Left lung (tissue), 4 donors: ENCODE measurements at regions not wholly inside any gene's neighbourhood (a gene's known extent, or its start where the extent isn't known, plus 50 kb on each side); places are given as distances from the start of the nearest gene placed in this dataset.

Experiments
- ATAC-seq: fragments of 200-7000 bp; cut with Tn5 transposase; one replicate; pipeline ENCODE4 v1.9.1; 2020; ENCODE audit warnings: moderate library complexity
- DNase-seq, 4 donors: peaks; one replicate each; pipeline ENCODE4 v3.0.0-alpha.2; 2013 to 2020
- H3K27ac ChIP-seq, 2 donors: fragments of 200-600 bp; sonication (generic) in 1 of 2; one replicate each; pipeline versions ENCODE4 v1.5.0 to v1.8.0; 2020 to 2021
- H3K27me3 ChIP-seq, 2 donors: fragments of 200-600 bp; sonication (generic) in 1 of 2; one replicate each; pipeline versions ENCODE4 v1.5.0 to v1.8.0; 2020 to 2021
- H3K36me3 ChIP-seq, 2 donors: fragments of 200-600 bp; sonication (generic) in 1 of 2; one replicate each; pipeline versions ENCODE4 v1.5.0 to v1.8.0; 2020 to 2021
- H3K4me1 ChIP-seq, 2 donors: fragments of 200-600 bp; one replicate each; pipeline ENCODE4 v1.8.0; 2021
- H3K4me3 ChIP-seq, 2 donors: fragments of 200-600 bp; sonication (generic) in 1 of 2; one replicate each; pipeline versions ENCODE4 v1.5.0 to v1.8.0; 2020 to 2021; ENCODE audit warnings: mild to moderate bottlenecking in 1 of 2
- H3K9me3 ChIP-seq, 2 donors: fragments of 200-600 bp; sonication (generic) in 1 of 2; one replicate each; pipeline versions ENCODE4 v1.5.0 to v1.8.0; 2020 to 2021
- CTCF ChIP-seq, 2 donors: fragments of 200-600 bp; sonication (generic) in 1 of 2; IDR thresholded peaks; one replicate each; pipeline versions ENCODE4 v1.5.0 to v1.8.0; 2021; ENCODE audit warnings: antibody characterized with exemption in 2 of 2
- intact Hi-C, 2 donors: fragments of 100-400 bp; cut with DNase I; formaldehyde crosslinking; loops; one replicate each; pipeline versions ENCODE4 v1.11.2 to v1.14.2; 2022
- donor health status: DM: no; HTN: yes; CAD: no.
- donor health status: DM: no; HTN: no; CAD: no.

DNA sequence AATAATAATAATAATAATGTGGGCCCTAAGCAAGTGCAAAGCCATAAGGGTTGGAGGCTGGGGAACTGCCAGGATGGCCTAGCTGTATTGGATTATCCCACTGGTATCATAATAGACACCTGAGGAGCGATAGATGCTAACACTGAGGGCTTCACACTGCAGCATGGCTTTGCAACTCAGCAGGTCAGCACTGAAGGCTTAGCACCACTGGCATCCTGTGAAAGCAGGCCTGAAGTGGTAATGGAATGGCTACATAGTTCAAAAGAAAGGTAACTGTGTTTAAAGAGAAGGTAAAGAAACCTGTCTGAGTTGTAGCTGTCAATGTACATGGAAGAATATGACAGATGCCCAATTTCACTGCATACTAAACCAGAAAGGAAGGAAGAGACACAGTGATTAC, 359.0 kb downstream of the OSTF1 start:
- intact Hi-C loops, result no loop called here
- no peak overlapping the region for H3K27ac ChIP-seq
- no peak for TF ChIP-seq CTCF (IDR thresholded peaks at IDR 0.05)

DNA sequence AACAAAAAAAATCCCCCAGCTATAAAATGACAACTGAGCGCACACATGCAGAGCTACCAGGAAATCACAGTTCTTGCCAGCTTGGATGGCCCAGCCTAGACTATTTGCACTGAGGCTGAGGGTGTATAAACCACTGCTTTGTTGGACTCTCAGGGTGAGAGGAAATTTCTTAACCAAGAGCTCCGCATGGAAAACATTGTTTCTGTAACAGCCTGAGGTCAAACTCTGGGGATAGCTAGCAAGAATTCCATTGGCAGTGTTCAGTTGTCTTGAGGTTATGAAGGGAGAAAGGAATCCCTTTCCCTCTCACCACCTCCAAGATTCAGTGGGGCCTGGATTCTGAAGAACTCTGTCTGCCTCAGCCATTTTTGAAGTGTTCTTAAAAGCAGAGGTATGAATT, 360.0 kb downstream of the OSTF1 start:
- Histone ChIP-seq H3K9me3 (no peaks in the 10 kb centered on the region), H3K27ac (peak overlapping the region in 1 of 2 donors; percentile 60), H3K4me1 (peaks cover 4 to 5% of the 10 kb centered on the region in 2 donors), H3K36me3 (no peaks in the 10 kb centered on the region), H3K4me3 (no peak overlapping the region), H3K27me3 (no peaks in the 10 kb centered on the region)
- TF ChIP-seq CTCF (IDR thresholded peaks at IDR 0.05), result no peak
- intact Hi-C loops, result no loop called here
- no peak for DNase-seq
- ATAC-seq, result peak; percentile 41

More for the DNA sequence above, 359.0 kb downstream of the OSTF1 start:
- ATAC-seq, result no peak
- H3K4me1 ChIP-seq, result peaks cover 4 to 5% of the 10 kb centered on the region in 2 donors
- H3K27me3 ChIP-seq, result no peaks in the 10 kb centered on the region
- no peak for DNase-seq
- H3K4me3 ChIP-seq, result no peak overlapping the region
- H3K9me3 ChIP-seq, result no peaks in the 10 kb centered on the region
- no peaks in the 10 kb centered on the region for H3K36me3 ChIP-seq

DNA sequence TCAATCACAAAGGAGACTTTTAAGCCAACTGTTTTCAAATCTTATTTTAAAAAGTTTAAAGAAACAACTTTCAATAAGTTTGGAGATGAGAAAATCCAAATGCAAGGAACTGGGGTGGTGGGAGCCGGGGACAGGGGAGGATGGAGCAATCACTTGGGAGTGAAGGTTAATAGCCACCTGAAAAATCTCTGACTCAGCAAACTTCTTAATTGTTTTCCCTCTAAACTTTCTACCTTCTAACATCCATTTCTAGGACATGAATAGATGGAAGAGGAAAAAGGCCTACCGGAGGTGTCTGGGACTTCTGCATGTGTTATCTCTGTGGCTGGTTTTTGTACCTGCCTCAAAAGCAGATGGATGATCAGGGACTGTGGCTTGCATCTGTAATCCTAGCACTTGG, 360.6 kb downstream of the OSTF1 start:
- Histone ChIP-seq H3K27ac (peak overlapping the region in 1 of 2 donors; percentile 60), H3K9me3 (no peaks in the 10 kb centered on the region), H3K27me3 (no peaks in the 10 kb centered on the region), H3K4me3 (no peak overlapping the region), H3K4me1 (peaks cover 4 to 5% of the 10 kb centered on the region in 2 donors), H3K36me3 (no peaks in the 10 kb centered on the region)
- intact Hi-C loops, result no loop called here
- no peak for TF ChIP-seq CTCF (IDR thresholded peaks at IDR 0.05)
- ATAC-seq, result no peak
- no peak for DNase-seq

GRCh38 chr9:75451045-75451444, 362.7 kb downstream of the OSTF1 start:
- H3K27ac ChIP-seq, result no peak overlapping the region
- no peak for TF ChIP-seq CTCF (IDR thresholded peaks at IDR 0.05)
- no peaks in the 10 kb centered on the region for H3K36me3 ChIP-seq
- no peak overlapping the region for H3K4me3 ChIP-seq
- no peak for DNase-seq
- peaks cover 4 to 15% of the 10 kb centered on the region in 2 donors for H3K4me1 ChIP-seq
- intact Hi-C loops, result no loop called here
- ATAC-seq, result peak; percentile 15
- H3K27me3 ChIP-seq, result no peaks in the 10 kb centered on the region
- no peaks in the 10 kb centered on the region for H3K9me3 ChIP-seq

- intact Hi-C loops, result no loop called here
- Histone ChIP-seq H3K4me3 (no peak overlapping the region), H3K4me1 (peaks cover 4 to 17% of the 10 kb centered on the region in 2 donors), H3K9me3 (no peaks in the 10 kb centered on the region), H3K27ac (no peak overlapping the region), H3K27me3 (no peaks in the 10 kb centered on the region), H3K36me3 (no peaks in the 10 kb centered on the region)
- ATAC-seq (peak; percentile 73), DNase-seq (peak in 1 of 4 donors; percentile 35)
- TF ChIP-seq CTCF (IDR thresholded peaks at IDR 0.05), result no peak
Observed at GRCh38 chr9:75451505-75451904, 363.2 kb downstream of the OSTF1 start.
